GM19023 (cell line): ENCODE measurements at regions not wholly inside any gene's neighbourhood (a gene's known extent, or its start where the extent isn't known, plus 50 kb on each side); places are given as distances from the start of the nearest gene placed in this dataset.

Experiments used
- ATAC-seq: cut with Tn5 transposase; IDR thresholded peaks from one replicate; pipeline ENCODE4 v1.9.1; 2021; ENCODE audit warnings: mild to moderate bottlenecking, moderate library complexity; ENCODE audit not compliant: unreplicated experiment

GRCh38 chr16:62907562-62907961 lies 871.3 kb upstream of the CDH8 start:
- ATAC-seq, result no peak

GRCh38 chr16:62903961-62904502 lies 867.8 kb upstream of the CDH8 start:
- ATAC-seq, result no peak

- no peak for ATAC-seq
Observed at GRCh38 chr16:62899737-62900136, 863.5 kb upstream of the CDH8 start.

- ATAC-seq, result no peak
Observed at GRCh38 chr16:62889097-62889496, 852.9 kb upstream of the CDH8 start.

GRCh38 chr16:62883509-62883908 lies 847.3 kb upstream of the CDH8 start:
- ATAC-seq, result no peak

GRCh38 chr16:62882552-62883221 lies 846.4 kb upstream of the CDH8 start:
- ATAC-seq, result no peak

GRCh38 chr16:62876133-62876532 lies 839.9 kb upstream of the CDH8 start:
- ATAC-seq, result no peak

GRCh38 chr16:62872339-62872738 lies 836.1 kb upstream of the CDH8 start:
- no peak for ATAC-seq

GRCh38 chr16:62870554-62870953 lies 834.3 kb upstream of the CDH8 start:
- no peak for ATAC-seq

GRCh38 chr16:62869837-62870236 lies 833.6 kb upstream of the CDH8 start:
- ATAC-seq, result no peak

- no peak for ATAC-seq
Observed at GRCh38 chr16:62863139-62863538, 826.9 kb upstream of the CDH8 start.

- no peak for ATAC-seq
Observed at GRCh38 chr16:62853887-62854286, 817.6 kb upstream of the CDH8 start.

GRCh38 chr16:62846399-62847057 lies 810.3 kb upstream of the CDH8 start:
- ATAC-seq, result no peak

- no peak for ATAC-seq
Observed at GRCh38 chr16:62832214-62832613, 796.0 kb upstream of the CDH8 start.

- no peak for ATAC-seq
Observed at GRCh38 chr16:62831235-62831850, 795.1 kb upstream of the CDH8 start.

GRCh38 chr16:62829607-62830006 lies 793.4 kb upstream of the CDH8 start:
- no peak for ATAC-seq

GRCh38 chr16:62829084-62829483 lies 792.8 kb upstream of the CDH8 start:
- ATAC-seq, result no peak

GRCh38 chr16:62821824-62822223 lies 785.6 kb upstream of the CDH8 start:
- no peak for ATAC-seq

GRCh38 chr16:62816971-62817519 lies 780.8 kb upstream of the CDH8 start:
- ATAC-seq, result no peak

- no peak for ATAC-seq
Observed at GRCh38 chr16:62814891-62815290, 778.7 kb upstream of the CDH8 start.

- no peak for ATAC-seq
Observed at GRCh38 chr16:62805221-62805857, 769.1 kb upstream of the CDH8 start.
